AML-193 (cell line): ENCODE measurements at regions not wholly inside any gene's neighbourhood (a gene's known extent, or its start where the extent isn't known, plus 50 kb on each side); places are given as distances from the start of the nearest gene placed in this dataset.
"Not testable (repeated sequence)": the region's sequence is repeated elsewhere in the genome, so short reads cannot be mapped to it uniquely, and the experiment has no call there.

ENCODE experiments used
- DNase-seq, 2 experiments: peaks; one replicate each; lab custom pipeline; 2025; lab: John Stamatoyannopoulos, UW

DNA sequence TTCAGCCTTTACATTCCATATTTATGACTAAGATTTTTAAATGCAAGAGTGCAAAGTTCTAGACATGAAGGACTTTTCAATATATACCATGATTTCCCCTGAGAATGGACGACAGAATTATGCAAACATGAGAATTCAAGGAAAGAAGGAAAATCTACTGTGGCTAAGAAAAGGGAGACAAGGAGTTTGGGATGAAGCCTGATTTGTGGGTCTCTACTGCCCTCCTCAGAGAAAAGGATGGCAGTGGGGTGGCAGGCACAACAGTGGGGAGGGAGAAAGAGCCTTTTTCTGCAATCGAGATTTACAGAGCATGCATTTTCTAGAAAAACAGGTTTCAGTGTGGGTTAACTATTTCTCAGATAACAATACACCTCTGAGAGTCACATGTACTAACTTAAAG lies 466.9 kb upstream of the NRSN1 start:
- no peak for DNase-seq

- DNase-seq: no peak
Measured at GRCh38 chr6:23661549-23661948, 464.5 kb upstream of the NRSN1 start.

DNA sequence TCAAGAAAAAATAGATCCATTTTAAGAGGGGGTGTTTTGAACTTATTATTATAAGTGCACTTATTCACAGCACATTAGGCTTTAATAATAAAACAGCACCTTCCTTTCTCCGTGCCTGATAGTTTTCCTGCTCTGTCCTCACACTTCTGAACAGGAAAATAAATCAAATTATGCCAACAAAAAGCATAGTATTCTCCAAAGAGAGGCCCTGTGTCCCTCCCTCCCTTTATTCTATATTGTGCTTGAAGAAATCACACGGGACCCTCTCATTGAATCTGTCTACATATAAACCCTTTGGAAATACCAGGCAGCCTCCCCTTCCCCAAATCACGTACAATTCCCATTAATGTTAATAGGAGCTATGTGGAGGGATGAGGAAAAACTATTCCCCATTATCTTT lies 462.9 kb upstream of the NRSN1 start:
- no peak for DNase-seq

- DNase-seq: no peak
Measured at GRCh38 chr6:23663652-23664051, 462.4 kb upstream of the NRSN1 start.

GRCh38 chr6:23665911-23666310 lies 460.1 kb upstream of the NRSN1 start:
- DNase-seq: not testable (repeated sequence)

DNA sequence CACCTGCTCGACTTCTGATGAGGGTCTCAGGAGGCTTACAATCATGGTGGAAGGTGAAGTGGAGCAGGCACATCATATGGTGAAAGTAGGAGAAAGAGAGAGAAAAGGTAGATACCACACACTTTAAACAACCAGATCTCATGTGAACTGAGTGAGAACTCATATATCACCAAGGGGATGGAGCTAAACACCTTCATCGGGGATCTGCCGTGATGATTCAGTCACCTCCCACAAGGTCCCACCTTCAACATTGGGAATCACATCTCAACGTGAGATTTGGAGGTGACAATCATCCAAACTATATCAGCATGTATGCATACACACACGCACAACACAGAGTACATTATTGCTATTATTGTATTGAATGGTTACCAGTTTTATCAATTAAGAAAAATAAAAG lies 453.3 kb upstream of the NRSN1 start:
- no peak for DNase-seq

- no peak for DNase-seq
Measured at GRCh38 chr6:23678626-23679025, 447.4 kb upstream of the NRSN1 start.

DNA sequence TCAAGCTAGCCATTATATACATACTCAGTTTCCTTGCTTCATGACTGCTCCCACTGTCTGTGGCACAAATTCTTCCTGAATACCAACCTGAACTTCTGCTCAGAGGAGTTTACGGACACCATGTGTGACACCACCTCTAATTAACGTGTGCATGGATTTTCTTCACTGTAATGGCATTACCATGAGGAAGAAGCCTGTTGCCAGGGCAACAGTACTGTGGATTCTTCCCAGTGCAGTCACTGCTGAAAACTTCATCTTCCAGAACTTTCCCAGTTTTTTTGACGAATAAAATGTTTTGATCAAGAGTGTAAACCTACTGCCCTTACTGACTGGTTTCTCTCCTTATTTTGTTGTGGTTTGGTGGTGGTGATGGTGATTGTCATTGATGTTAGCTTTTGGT lies 444.3 kb upstream of the NRSN1 start:
- no peak for DNase-seq

DNA sequence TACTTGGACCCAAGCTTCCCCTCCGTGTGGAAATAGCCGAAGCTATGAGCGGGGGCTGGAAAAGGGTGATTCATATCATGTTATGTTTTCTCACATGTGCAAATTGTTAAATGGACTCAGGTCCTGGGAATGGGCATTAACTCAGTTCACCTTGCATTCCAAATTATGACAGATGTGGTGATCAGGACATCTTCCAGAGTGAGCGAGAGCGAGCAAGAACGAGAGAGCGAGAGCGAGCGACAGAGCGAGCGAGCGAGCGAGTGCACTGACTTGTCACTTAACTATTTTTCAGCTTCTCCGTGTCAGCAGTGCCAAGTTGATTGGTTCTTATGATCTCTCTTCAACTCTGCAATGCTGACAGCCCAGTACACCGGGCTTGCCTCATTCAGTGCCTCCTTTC lies 437.4 kb upstream of the NRSN1 start:
- DNase-seq: no peak

- no peak for DNase-seq
Measured at GRCh38 chr6:23690453-23691049, 435.5 kb upstream of the NRSN1 start.

GRCh38 chr6:23692184-23692583 lies 433.8 kb upstream of the NRSN1 start:
- DNase-seq: no peak

- DNase-seq: no peak
Measured at GRCh38 chr6:23696992-23697391, 429.0 kb upstream of the NRSN1 start.

DNA sequence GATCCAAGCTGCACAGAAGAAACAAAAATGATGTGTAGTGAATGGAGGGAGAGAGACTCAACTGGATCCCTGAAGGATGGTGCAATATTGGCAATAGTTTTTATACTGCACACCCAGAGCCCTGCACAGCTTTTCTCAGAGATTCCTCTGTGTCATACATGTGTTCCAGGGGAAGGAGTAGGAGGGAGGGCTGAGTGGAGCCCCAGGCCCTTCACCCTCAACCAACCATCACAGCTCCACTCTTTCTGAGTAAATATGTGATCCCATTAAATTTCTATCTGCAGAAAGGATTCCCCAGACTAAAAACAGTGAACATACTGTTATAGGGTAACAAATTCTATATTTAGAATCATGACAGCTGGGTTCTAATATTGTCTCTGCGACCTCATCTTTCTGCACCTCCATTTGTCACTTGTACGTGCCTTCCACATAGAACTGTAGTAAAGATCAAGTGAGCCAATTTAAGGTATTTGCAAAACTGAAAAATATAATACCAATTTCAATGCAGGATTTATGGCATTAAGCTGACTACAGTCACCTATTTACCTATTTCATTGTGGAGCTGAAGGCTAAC lies 421.4 kb upstream of the NRSN1 start:
- DNase-seq: no peak

DNA sequence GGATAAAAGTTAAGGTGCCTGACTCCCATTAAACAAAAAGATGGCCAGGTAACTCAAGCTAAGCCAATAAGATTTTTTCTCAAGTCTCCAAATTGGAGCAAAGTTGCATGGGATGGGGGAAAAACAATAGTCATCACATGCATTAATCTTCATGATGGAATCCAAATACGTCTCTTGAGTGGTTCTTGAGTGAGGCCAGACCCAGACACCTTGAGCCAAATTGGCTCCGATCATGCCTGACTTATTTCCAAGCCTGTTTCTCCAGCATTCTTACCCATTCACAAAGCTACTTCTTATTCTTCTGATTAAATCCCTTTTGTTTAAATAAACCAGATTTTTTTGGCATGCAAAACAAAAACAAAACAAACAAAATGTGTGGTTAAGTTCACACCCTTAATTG lies 420.3 kb upstream of the NRSN1 start:
- DNase-seq: no peak

GRCh38 chr6:23712756-23713155 lies 413.3 kb upstream of the NRSN1 start:
- DNase-seq: no peak

GRCh38 chr6:23713211-23713610 lies 412.8 kb upstream of the NRSN1 start:
- DNase-seq: no peak

GRCh38 chr6:23728707-23729106 lies 397.3 kb upstream of the NRSN1 start:
- no peak for DNase-seq

DNA sequence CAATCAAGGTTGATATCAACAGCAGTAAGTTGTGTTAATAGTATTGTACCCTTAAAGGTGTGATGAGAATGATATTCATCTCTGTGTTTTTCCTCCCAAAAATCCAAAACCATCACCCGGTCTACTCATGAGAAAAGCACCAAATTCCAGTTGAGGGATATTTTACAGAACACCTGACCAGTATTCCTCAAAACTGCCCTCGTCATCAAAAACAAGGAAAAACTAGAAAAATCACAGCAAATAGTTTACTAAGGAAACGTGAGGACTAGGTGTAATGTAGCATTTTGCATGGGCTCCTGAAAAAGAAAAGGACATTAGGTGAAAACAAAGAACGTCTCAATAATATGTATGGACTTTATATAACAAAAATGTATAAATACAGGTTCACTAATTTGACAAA lies 394.4 kb upstream of the NRSN1 start:
- no peak for DNase-seq

- no peak for DNase-seq
Measured at GRCh38 chr6:23732521-23732920, 393.5 kb upstream of the NRSN1 start.

GRCh38 chr6:23735151-23735550 lies 390.9 kb upstream of the NRSN1 start:
- DNase-seq: no peak

- DNase-seq: no peak
Measured at GRCh38 chr6:23736577-23736976, 389.4 kb upstream of the NRSN1 start.

GRCh38 chr6:23747239-23747638 lies 378.8 kb upstream of the NRSN1 start:
- no peak for DNase-seq

GRCh38 chr6:23752414-23752813 lies 373.6 kb upstream of the NRSN1 start:
- no peak for DNase-seq

GRCh38 chr6:23754197-23754596 lies 371.8 kb upstream of the NRSN1 start:
- DNase-seq: no peak
